ENCODE measurements at regions not wholly inside any gene's neighbourhood (a gene's known extent, or its start where the extent isn't known, plus 50 kb on each side); places are given as distances from the start of the nearest gene placed in this dataset.

DNA sequence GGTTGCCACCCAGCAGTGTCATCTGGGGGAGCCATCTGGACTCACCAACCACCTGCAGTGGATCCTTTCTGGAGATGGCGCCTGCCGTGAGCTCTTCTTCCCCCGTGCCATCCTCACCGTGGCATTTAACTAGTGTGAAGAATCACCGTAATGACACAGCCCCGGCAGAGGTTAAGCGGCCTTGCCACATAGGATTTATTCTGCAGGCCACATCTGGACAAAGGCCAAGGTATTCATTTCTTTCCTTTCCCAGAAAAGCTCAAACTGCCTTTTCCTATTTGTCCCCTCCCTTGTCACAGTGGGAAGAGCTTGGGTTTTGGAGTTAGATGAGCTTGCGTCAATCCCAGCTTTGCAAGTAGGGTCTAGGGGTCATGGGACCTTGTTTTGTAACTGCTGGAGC is 88.4 kb downstream of the PXDC1 start:
- no peak for DNase-seq
- H3K4ac ChIP-seq (ENCODE audit: low read depth, low read length): no peak overlapping the region
- no peak overlapping the region for H2BK5ac ChIP-seq (ENCODE audit: low read depth, low read length, poor library complexity, severe bottlenecking)
- H4K8ac ChIP-seq (ENCODE audit: low read depth in 2 of 2, low read length in 2 of 2): no peak overlapping the region
- no peaks in the 10 kb centered on the region for H3K9me1 ChIP-seq (ENCODE audit: insufficient read depth, low read length)
- H3K27me3 ChIP-seq (ENCODE audit: control insufficient read depth, insufficient read depth, low read length): peaks cover 41% of the 10 kb centered on the region
- no peak overlapping the region for H4K91ac ChIP-seq (ENCODE audit: insufficient read depth, low read depth, low read length)
- H3K23ac ChIP-seq (ENCODE audit: low read depth, low read length): no peak overlapping the region
- H2BK20ac ChIP-seq (ENCODE audit: low read depth, low read length): no peak overlapping the region
- no peaks in the 10 kb centered on the region for H3K36me3 ChIP-seq (ENCODE audit: control insufficient read depth, insufficient read depth, low read length)
- no peak overlapping the region for H2BK120ac ChIP-seq (ENCODE audit: low read depth, low read length)
- H3K4me1 ChIP-seq (ENCODE audit: control insufficient read depth, insufficient read depth, low read length): peaks cover 6% of the 10 kb centered on the region
- no peak overlapping the region for H2AK9ac ChIP-seq (replicated peaks; ENCODE audit: low read depth, low read length, poor library complexity)
- H3K79me1 ChIP-seq (ENCODE audit: low read depth in 1 of 2, low read length in 2 of 2): no peaks in the 10 kb centered on the region
- no peak overlapping the region for H4K5ac ChIP-seq (ENCODE audit: low read depth, low read length)
- no peak overlapping the region for H3K27ac ChIP-seq (ENCODE audit: insufficient read depth, low read length)
- H3K9me3 ChIP-seq (ENCODE audit: control insufficient read depth, insufficient read depth, low read length): no peaks in the 10 kb centered on the region
- intact Hi-C loops (cut with micrococcal nuclease) (no loop called here), dilution Hi-C loops (cut with HindIII; ENCODE audit: low sequenced_read_pairs, unreplicated experiment) (no loop called here), in situ Hi-C loops (cut with MboI; ENCODE audit: low sequenced_read_pairs) (no loop called here)
- H2AK5ac ChIP-seq (ENCODE audit: low read depth, low read length): no peak overlapping the region
- no peak overlapping the region for H2BK15ac ChIP-seq (ENCODE audit: low read depth, low read length)
- H3K4me3 ChIP-seq (ENCODE audit: insufficient read depth, low read depth, low read length): no peak overlapping the region
- no peak overlapping the region for H3K4me2 ChIP-seq (ENCODE audit: low read depth, low read length)
- no peak overlapping the region for H3K9ac ChIP-seq (ENCODE audit: low read depth, low read length)
- BruUV-seq (replicated peaks): no TSS peak
- no peak overlapping the region for H3K14ac ChIP-seq (replicated peaks; ENCODE audit: low read depth, low read length)
- ChIA-PET CTCF (no interaction called here), POLR2A (ENCODE audit: unreplicated experiment) (no interaction called here)
- no peaks in the 10 kb centered on the region for H4K20me1 ChIP-seq (ENCODE audit: insufficient read depth, low read length)
- no peak overlapping the region for H3K56ac ChIP-seq (ENCODE audit: extremely low read depth, insufficient read depth, low read length)
- TF ChIP-seq RCOR1 (IDR thresholded peaks at IDR 0.05; ENCODE audit: insufficient replicate concordance, low read length) (no peak), POLR2A (IDR thresholded peaks at IDR 0.05; ENCODE audit: low read depth, low read length) (no peak), RAD21 (IDR thresholded peaks at IDR 0.05; ENCODE audit: low read length) (no peak), MAZ (IDR thresholded peaks at IDR 0.05; ENCODE audit: borderline replicate concordance, low read depth, low read length) (no peak)
- H3K18ac ChIP-seq (ENCODE audit: low read depth, low read length): no peak overlapping the region
- no peak overlapping the region for H2AFZ ChIP-seq (replicated peaks; ENCODE audit: low read length, poor library complexity)
- ATAC-seq (ENCODE audit: low read depth): no peak
- 85% methylated on average over 4 of the region's 8 CpGs; no CpG with 5 or more reads in 1 of the 2 experiments for WGBS, 2 experiments (ENCODE audit: extremely low coverage in 2 of 2, insufficient read length in 1 of 2)
